HAP-1 (cell line): ENCODE measurements at regions not wholly inside any gene's neighbourhood (a gene's known extent, or its start where the extent isn't known, plus 50 kb on each side); places are given as distances from the start of the nearest gene placed in this dataset.

Experiments used
- DNase-seq, 2 experiments: peaks; one replicate each; pipeline ENCODE4 v3.0.0-alpha.2; 2016 to 2020; ENCODE audit warnings: low spot score in 2 of 2
- H3K27me3 ChIP-seq: fragments of 250-450 bp; sonication (Bioruptor Pico); 2 replicates; pipeline ENCODE4 v1.5.1; 2020; ENCODE audit warnings: low read depth, mild to moderate bottlenecking, moderate library complexity
- H3K36me3 ChIP-seq: fragments of 250-450 bp; sonication (Bioruptor Pico); replicated peaks from 2 replicates; pipeline ENCODE4 v1.5.1; 2020; ENCODE audit warnings: mild to moderate bottlenecking
- H3K4me1 ChIP-seq: fragments of 250-450 bp; sonication (Bioruptor Pico); 2 replicates; pipeline ENCODE4 v1.5.1; 2020; ENCODE audit warnings: mild to moderate bottlenecking
- H3K4me3 ChIP-seq: fragments of 250-450 bp; sonication (Bioruptor Pico); 2 replicates; pipeline ENCODE4 v1.5.1; 2020; ENCODE audit warnings: mild to moderate bottlenecking, moderate library complexity
- H3K9me3 ChIP-seq: fragments of 250-450 bp; sonication (Bioruptor Pico); 2 replicates; pipeline ENCODE4 v1.5.1; 2020; ENCODE audit warnings: mild to moderate bottlenecking, moderate library complexity
- in situ Hi-C: fragments of 300-500 bp; cut with MboI; formaldehyde crosslinking; loops from 3 replicates; pipeline ENCODE4 v1.14.3; 2020; ENCODE audit warnings: low sequenced_read_pairs, inconsistent platforms, mixed read lengths

- Histone ChIP-seq H3K36me3 (no peaks in the 10 kb centered on the region), H3K27me3 (no peaks in the 10 kb centered on the region), H3K9me3 (no peaks in the 10 kb centered on the region), H3K4me1 (peaks cover 13% of the 10 kb centered on the region), H3K4me3 (no peak overlapping the region)
- in situ Hi-C loops, result no loop called here
- peak; percentile 43 to 73 for DNase-seq
Observed at GRCh38 chr9:110072597-110073355, 135.2 kb downstream of the C9orf152 start.

DNA sequence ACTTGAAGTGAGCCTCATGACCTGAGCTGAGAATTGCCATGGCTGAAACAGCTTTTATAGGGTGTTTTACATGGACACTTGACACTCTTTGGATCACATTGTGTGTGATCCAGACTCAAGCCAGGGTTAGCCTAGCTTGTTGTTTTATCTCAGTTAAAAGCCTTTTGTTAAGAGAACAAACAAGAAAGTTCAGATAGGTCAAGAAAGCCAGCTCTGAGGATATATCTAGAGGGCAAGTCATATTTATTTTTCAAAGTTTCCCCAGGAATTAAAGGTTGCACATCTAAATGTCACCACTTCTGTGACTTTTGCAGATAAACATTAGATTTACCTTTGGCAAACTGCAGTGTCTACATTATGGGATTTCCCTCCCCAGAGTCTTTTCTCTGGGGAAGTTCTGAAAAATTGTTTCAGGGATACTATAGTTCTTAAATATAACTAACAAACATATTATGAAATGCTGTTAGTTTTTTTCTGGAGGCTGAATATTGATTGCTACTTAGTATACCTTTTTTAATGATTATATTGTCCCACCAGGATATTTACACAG lies 134.5 kb downstream of the C9orf152 start:
- in situ Hi-C loops, result no loop called here
- Histone ChIP-seq H3K9me3 (no peaks in the 10 kb centered on the region), H3K36me3 (no peaks in the 10 kb centered on the region), H3K4me1 (peaks cover 13% of the 10 kb centered on the region), H3K4me3 (no peak overlapping the region), H3K27me3 (no peaks in the 10 kb centered on the region)
- no peak for DNase-seq

- Histone ChIP-seq H3K4me3 (no peak overlapping the region), H3K4me1 (peaks cover 15% of the 10 kb centered on the region), H3K9me3 (no peaks in the 10 kb centered on the region), H3K27me3 (no peaks in the 10 kb centered on the region), H3K36me3 (no peaks in the 10 kb centered on the region)
- in situ Hi-C loops, result no loop called here
- DNase-seq, result no peak
Observed at GRCh38 chr9:110076894-110077725, 130.8 kb downstream of the C9orf152 start.

- Histone ChIP-seq H3K4me3 (no peak overlapping the region), H3K27me3 (no peaks in the 10 kb centered on the region), H3K36me3 (no peaks in the 10 kb centered on the region), H3K4me1 (peaks cover 7% of the 10 kb centered on the region), H3K9me3 (no peaks in the 10 kb centered on the region)
- no peak for DNase-seq
- in situ Hi-C loops, result no loop called here
Observed at GRCh38 chr9:110077925-110078324, 130.0 kb downstream of the C9orf152 start.

GRCh38 chr9:110078604-110079003 lies 129.4 kb downstream of the C9orf152 start:
- in situ Hi-C loops, result no loop called here
- H3K27me3 ChIP-seq, result no peaks in the 10 kb centered on the region
- H3K4me1 ChIP-seq, result peaks cover 2% of the 10 kb centered on the region; the same call in 1 of the 2 replicates
- no peak overlapping the region for H3K4me3 ChIP-seq
- no peaks in the 10 kb centered on the region for H3K9me3 ChIP-seq
- no peak for DNase-seq
- no peaks in the 10 kb centered on the region for H3K36me3 ChIP-seq

- Histone ChIP-seq H3K36me3 (no peaks in the 10 kb centered on the region), H3K4me3 (no peak overlapping the region), H3K4me1 (peaks cover 2% of the 10 kb centered on the region; the same call in 1 of the 2 replicates), H3K27me3 (no peaks in the 10 kb centered on the region), H3K9me3 (no peaks in the 10 kb centered on the region)
- DNase-seq, result no peak
- in situ Hi-C loops, result no loop called here
Observed at GRCh38 chr9:110081395-110081794, 126.6 kb downstream of the C9orf152 start.

- H3K4me1 ChIP-seq, result peaks cover 2% of the 10 kb centered on the region; the same call in 1 of the 2 replicates
Observed at GRCh38 chr9:110083866-110084265, 124.1 kb downstream of the C9orf152 start.

GRCh38 chr9:110086537-110086936 lies 121.4 kb downstream of the C9orf152 start:
- no peak overlapping the region for H3K4me3 ChIP-seq
- H3K27me3 ChIP-seq, result no peaks in the 10 kb centered on the region
- no peaks in the 10 kb centered on the region for H3K36me3 ChIP-seq
- in situ Hi-C loops, result no loop called here
- no peaks in the 10 kb centered on the region for H3K4me1 ChIP-seq
- no peaks in the 10 kb centered on the region for H3K9me3 ChIP-seq
- no peak for DNase-seq

More at GRCh38 chr9:110083866-110084265, 124.1 kb downstream of the C9orf152 start:
- Histone ChIP-seq H3K4me3 (no peak overlapping the region), H3K27me3 (no peaks in the 10 kb centered on the region), H3K36me3 (no peaks in the 10 kb centered on the region), H3K9me3 (no peaks in the 10 kb centered on the region)
- no peak for DNase-seq
- in situ Hi-C loops, result no loop called here

GRCh38 chr9:110087605-110088004 lies 120.4 kb downstream of the C9orf152 start:
- Histone ChIP-seq H3K36me3 (no peaks in the 10 kb centered on the region), H3K4me3 (no peak overlapping the region), H3K27me3 (no peaks in the 10 kb centered on the region), H3K4me1 (no peaks in the 10 kb centered on the region), H3K9me3 (no peaks in the 10 kb centered on the region)
- no peak for DNase-seq
- in situ Hi-C loops, result no loop called here

DNA sequence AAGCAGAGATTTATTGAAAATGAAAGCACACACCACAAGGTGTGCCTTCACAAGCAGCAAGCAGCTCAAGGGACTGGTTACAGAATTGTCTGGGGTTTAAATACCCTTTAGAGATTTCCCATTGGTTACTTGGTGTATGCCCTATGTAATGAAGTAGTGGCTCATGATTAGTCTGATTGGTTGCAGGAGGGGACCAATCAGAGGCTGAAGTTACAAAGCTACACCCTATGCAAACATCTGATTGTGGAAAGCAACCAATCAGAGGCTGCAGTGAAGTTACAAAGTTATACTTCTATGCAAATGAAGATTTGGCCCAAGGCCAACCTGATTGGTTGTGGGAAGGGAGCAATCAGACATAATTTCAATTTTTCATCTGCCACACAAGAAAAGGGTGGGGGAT lies 119.9 kb downstream of the C9orf152 start:
- in situ Hi-C loops, result no loop called here
- Histone ChIP-seq H3K9me3 (no peaks in the 10 kb centered on the region), H3K36me3 (no peaks in the 10 kb centered on the region), H3K4me3 (no peak overlapping the region), H3K27me3 (no peaks in the 10 kb centered on the region), H3K4me1 (no peaks in the 10 kb centered on the region)
- no peak for DNase-seq

- Histone ChIP-seq H3K4me1 (no peaks in the 10 kb centered on the region), H3K27me3 (no peaks in the 10 kb centered on the region), H3K9me3 (no peaks in the 10 kb centered on the region), H3K36me3 (no peaks in the 10 kb centered on the region), H3K4me3 (no peak overlapping the region)
- in situ Hi-C loops, result no loop called here
- no peak for DNase-seq
Observed at GRCh38 chr9:110089681-110090370, 118.1 kb downstream of the C9orf152 start.

GRCh38 chr9:110092792-110093191 lies 115.2 kb downstream of the C9orf152 start:
- Histone ChIP-seq H3K36me3 (no peaks in the 10 kb centered on the region), H3K4me1 (no peaks in the 10 kb centered on the region), H3K27me3 (no peaks in the 10 kb centered on the region), H3K4me3 (no peak overlapping the region), H3K9me3 (no peaks in the 10 kb centered on the region)
- no peak for DNase-seq
- in situ Hi-C loops, result no loop called here

- H3K4me1 ChIP-seq, result no peaks in the 10 kb centered on the region
- H3K4me3 ChIP-seq, result no peak overlapping the region
- H3K27me3 ChIP-seq, result no peaks in the 10 kb centered on the region
- H3K9me3 ChIP-seq, result no peaks in the 10 kb centered on the region
- H3K36me3 ChIP-seq, result no peaks in the 10 kb centered on the region
- in situ Hi-C loops, result no loop called here
- DNase-seq, result no peak
Observed at GRCh38 chr9:110093417-110093816, 114.5 kb downstream of the C9orf152 start.
